HG02678 (cell line): ENCODE measurements at regions not wholly inside any gene's neighbourhood (a gene's known extent, or its start where the extent isn't known, plus 50 kb on each side); places are given as distances from the start of the nearest gene placed in this dataset.
"Not testable (repeated sequence)": the region's sequence is repeated elsewhere in the genome, so short reads cannot be mapped to it uniquely, and the experiment has no call there.

Experiments used
- ATAC-seq: cut with Tn5 transposase; IDR thresholded peaks from one replicate; pipeline ENCODE4 v1.9.1; 2021; ENCODE audit warnings: mild to moderate bottlenecking, moderate library complexity; ENCODE audit not compliant: unreplicated experiment

DNA sequence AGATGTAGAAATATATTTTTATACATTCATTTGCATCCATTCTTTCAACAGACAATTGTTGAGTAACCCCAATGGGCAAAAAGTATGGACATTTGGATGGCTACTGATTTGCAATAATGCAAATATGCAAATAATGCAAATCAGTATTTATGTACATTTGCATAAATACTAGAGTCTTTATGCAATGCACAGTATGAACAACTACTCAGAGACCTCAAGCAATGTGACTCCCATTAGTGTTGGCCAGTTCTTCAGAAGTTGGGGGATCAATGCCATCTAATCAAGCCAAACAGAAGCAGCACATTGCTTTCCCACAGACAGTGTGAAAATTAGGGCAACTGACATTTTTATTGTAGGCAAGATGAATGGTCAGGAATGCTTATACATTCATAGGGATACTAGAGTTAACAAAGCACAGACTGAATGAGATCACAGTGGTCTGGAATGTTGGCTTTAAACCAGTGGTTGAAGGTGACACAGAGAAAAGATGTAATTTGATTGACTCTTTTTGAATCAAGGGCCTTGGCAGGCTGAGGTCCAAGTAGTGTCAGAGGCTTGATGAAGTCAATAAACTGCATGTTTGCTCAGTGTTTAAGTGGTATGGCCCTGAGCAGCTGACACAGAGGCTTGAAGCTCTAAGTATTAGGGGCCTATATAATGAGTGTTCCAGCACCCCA, 256.6 kb downstream of the CTH start:
- ATAC-seq = no peak

DNA sequence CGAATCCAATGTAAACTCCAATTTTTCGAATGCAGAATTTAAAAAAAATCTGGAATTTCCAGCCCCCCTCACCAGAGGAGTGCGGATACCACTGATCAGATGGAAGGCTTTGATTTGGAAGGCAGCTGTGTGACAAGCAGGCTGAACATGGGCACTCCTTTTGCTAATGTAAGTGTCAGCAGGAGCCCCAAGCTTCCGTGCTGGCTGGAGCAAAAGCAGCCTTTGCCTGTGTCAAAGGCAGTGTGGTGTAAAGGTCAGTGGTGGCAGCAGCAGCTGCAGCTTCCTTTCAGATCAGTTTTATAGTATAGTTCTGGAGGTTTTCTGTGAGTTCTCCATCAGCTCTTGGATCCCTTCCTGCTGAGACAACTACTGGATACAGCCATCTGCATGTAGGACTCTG, 259.9 kb downstream of the CTH start:
- no peak for ATAC-seq

DNA sequence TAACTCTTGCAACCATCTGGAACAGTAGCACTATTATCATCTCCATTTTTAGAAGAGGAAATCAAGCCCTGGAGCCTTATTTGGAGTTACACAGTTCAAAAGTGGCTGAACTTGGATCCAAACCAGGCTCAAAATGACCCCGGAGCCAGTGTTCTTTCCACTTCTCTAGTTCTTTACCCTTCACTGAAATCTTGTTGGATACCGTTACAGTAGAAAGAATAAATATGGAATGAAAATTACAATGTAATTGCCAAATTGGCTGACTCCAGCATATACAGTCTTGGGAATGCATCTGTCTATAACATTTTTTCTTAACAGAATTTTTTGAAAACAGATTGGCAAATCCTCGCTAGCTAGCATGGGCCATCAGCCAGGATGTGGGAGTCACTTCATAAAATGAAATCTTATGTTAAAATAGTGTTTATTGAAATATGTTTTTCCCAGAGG, 261.4 kb downstream of the CTH start:
- no peak for ATAC-seq

DNA sequence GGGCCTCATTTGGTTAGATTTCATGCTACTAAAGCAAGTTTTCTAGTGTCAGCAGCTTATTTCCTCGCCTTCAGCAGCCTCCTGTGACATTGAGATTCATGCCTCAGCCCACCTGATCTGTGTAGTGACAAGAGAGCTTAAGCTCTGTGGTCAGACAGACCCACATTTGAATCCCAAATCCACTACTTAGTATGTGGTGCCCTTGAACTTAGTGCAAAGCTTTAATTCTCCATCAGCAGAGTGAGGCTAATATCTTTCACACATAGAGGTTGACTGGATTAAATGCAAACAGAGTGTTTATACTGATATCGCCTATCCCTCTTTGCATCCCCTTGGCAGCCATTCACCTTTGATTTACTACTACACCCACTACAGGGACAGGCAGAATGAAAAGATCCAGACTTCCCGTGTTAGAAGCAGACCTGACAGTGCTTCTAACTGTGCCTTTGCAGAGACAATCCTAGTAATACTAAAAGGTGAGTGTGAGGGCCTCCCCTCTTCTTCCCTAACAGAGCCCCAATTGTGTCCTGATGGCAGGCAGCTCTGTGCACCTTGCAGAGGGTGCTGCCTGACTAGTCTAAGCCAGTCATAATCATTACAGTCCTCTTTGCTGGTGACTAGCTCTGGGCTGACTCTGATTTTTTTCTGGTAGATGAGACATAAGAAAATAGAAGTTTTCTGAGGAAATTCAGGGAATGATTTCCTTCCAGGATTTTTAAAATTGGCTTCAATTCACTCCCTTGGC, 264.0 kb downstream of the CTH start:
- ATAC-seq = no peak

DNA sequence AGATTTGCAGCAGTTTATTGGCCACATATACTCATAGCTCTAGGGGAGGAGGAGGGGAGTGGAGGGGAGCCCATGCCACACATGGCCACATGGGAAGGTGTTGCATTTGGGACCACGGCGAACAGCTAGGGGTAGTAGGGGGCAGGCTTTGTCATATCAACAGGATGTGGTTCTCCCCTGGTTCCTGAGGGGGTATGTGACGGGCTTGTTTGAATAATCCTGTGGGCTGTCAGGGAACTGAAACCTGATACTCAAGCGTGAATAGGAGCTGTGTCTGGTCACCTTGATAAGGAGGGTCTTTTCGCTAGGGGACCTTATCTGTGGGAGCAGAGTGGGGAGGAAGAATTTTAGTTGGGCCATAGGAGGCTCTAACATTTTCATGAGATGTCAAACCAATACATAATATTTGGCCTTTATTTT, 264.7 kb downstream of the CTH start:
- ATAC-seq = peak; percentile 62

DNA sequence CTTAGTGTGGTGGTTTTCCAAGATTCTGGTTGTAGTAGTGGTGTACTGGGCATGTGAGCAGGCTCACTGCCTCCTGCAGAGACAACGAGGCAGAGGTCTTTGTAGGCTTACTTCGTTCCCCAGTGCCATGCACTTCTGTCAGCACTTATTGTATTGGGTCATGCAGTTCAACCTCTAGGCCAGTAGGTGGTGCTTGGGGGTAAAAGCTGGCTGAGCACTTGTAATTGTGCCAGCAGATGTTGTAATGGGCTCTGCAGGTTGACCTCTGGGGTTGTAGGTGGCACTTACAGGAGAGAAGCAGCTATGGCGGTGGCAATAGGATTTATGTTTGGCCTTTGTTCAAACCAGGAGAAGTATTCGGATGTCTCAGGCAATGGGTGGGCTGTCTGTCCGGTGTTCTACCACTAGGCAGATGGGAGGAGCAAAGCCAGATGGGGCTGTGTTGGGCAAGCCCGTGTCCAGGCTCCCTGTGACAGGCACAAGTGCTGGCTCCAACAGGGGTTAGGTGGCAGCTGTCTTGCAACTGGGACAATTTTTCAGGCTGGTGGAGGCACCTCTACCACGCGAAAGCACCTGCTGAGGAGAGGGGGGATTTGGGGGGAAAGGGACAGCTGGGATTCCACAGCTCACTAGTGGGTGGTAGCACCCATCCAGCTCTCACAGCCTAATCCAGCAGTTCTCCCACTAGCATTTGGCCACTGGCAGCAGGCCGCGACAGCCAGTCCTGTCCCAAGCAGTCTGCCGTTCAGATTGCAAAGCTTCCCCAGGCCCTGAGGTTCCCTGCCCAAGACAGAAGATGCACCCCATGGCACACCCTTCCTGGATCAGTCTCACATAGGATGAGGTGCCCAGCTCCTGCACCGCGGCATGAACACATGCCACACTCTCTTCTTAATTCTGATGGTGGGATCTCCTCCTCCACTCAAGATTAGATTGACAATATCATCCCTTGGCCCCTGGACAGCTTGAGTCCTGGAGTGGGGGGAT, 274.5 kb downstream of the CTH start:
- ATAC-seq = peak; percentile 98

DNA sequence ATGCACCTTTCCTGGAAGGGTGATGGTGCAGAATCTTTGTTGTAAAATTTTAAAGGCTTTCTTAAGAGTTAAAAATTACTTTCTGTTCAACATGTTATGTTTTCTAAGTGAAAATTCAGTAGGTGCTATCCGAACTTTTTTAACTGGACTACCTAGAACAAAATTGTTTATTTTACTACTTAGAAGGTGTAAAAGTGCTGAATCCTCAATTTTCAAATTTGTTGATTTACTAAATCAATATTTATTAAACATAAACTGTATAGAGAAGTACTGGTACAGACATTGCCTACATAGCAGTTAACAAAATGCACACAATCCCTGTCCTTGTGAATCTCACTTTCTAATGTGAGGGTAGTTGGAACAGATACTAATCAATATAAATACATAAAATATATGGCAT, 277.5 kb downstream of the CTH start:
- ATAC-seq = no peak

DNA sequence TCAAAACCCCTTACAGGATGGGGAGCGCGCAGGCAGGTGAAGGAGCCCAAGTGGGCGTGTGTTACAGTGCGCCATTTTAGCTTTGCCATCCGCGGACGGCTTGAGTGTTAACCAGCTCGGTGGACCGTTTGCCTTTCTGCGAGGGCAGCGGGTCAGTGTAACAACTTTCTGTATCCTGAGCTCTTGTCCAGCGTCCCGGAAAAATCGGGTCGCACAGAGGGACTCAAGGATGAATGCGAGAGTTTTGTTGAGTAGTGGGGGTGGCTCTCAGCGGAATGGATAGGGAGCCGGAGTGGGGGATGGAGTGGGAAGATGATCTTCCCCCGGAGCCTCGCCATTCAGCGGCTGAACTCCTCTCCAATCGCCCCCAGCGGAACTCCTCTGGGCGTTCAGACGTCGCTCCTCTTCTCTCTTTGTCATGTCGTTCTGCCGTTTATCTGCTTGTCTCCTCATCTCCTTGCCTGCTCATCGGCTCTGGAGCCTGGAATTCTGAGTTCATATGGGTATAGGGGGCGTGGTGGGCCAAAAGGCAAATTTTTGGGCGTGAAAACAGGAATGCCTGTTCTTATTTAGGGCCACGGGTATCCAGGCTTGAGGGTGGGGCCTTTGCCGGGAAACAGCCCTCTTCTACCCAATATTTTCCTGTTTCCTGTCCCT, 295.4 kb downstream of the CTH start:
- no peak for ATAC-seq

DNA sequence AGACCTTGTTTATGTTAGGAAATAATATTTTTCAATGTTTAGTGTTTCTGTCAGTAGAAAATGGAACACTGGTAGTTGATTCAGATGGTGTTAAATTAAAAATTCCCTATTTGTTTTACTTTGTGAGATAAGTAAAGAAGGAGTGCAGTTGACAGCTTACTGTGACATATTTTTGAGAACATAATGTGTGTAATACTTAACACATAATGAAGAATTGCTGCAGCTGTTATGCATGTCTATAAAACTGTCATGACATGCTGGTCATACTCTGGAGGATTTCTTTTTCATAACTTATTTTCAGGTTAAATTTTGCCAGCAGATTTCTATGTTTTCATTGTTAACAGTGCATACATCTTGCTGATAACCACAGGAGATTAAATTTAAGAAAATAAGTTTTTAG, 296.1 kb downstream of the CTH start:
- no peak for ATAC-seq

DNA sequence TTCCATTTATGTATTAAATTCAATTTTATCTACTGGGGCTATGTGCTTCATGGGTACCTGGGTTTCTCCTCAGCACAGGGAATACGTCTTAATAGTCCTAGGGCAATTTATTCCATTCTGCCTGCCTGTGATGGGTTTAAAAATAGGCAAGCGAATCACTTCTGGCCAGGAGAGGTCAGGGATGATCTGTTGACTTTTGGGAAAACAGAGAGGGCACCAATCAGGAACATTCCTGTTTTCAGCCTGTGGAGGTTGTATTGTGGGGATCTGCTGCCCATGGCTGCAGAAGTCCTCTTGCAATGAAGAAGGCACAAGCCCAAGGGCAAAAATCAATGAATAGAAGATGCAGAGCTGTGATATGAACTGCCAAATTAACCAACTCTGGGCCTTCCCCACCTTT, 303.1 kb downstream of the CTH start:
- no peak for ATAC-seq

DNA sequence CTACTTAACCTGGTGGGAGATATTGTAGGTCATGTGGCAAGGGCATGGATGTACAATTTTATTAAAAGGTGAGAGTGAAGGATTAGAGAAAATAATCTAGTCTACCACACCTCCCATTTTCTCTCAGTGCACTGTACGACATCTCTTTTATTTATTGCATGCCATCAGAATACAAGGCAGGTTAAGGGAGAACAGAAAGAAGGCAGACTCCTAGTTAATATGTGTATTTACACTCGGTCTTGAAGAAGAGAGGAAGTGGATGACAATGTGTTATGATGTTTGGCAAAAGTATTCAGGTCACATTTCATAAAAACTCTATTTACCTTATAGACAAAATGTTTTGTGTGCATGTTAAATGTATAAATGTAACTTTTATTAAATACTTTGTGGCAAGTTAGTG, 306.1 kb downstream of the CTH start:
- no peak for ATAC-seq

DNA sequence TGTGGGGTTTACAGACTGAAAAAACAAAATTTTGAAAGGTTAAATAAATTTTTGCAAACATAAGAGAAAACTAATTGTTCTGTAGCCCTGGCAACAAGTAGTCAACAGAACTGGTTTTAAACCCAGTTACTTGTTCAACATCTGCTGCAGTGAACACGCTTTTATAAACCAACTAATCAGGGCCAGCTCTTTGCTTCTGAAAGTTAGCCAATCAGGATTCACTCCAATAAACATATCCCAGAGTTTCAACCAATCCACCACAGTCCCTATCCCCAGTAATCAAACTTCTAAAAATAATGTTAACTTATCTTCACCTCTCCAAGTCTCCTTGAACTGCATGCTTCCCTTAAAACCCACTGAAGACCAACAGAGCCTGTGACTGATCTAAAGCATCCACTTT, 306.6 kb downstream of the CTH start:
- no peak for ATAC-seq

DNA sequence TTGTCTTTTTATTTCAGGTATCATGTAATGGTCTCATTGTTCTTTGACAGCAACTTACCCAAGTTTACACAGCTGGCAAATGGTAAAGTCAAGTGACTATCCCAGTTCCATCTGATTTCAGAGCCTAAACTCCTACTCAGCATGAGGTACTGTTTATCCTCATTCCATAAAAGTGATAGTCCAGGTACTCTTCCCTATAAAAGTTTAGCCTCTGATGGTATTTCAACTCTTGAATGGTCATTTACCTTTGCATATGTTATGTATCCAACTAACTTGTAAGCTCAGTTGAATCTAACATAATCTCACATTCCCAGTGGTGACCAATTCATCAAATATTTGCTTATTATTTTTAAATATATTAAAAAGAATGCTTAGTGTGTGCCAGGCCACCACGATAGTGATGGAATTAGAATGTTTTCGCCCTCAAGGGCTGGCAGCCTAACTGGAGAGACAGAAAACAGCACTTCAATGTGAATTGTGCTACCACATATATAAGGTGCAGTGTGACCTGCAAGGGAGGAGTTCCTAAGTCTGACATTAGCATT, 307.1 kb downstream of the CTH start:
- no peak for ATAC-seq

DNA sequence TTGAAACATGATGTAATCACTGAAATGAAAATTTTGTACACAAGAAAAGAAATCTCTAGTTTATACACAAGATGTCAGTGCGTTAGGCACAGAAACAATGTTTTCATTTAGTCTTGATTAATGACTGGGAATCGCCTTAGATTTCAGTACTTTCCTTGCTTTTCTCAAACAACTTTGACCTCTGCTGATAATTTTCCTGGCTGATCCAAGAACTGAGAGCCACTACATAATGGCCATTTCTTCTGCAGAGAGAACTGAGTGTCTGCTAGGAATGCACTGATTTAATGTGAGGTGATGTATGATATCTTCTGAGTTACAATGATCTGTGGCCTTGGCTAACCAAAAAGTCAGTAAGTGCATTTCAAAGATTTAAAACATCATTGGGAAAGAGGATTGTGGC, 308.1 kb downstream of the CTH start:
- ATAC-seq = no peak

DNA sequence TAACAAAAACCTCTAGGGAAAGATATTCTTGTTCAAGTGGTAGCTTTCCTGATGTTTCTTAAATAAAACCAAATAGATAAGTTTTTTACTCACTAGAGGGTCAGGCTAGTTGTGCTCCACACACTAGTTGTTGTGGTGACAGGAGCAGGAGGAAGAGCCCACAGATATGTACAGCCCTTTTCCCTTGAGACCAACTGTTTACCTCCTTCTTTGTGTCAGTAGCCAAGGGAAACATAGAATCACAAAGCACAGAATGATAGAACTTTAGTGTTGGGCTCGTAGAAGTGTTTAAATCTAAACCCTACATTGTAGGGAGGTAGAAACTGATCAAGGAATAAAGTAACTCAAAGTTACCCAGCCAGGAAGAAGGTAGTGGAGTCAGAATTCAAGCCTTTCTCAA, 309.0 kb downstream of the CTH start:
- no peak for ATAC-seq

DNA sequence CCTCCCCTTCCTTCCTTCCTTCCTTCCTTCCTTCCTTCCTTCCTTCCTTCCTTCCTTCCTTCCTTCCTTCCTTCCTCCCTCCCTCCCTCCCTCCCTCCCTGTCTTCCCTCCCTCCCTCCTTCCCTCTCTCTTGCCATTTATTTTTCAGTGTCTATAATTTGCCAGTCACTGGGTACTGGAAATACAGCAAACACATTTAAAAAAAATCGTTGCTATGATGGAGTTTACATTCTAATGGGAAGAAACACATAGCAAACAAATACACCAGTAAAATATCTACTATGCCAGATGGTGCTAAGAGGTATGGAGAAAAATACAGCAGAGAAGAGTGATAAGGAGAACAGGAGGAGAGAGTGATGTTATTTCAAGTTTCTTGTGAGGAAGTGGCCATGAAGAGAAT, 309.5 kb downstream of the CTH start:
- no peak for ATAC-seq

DNA sequence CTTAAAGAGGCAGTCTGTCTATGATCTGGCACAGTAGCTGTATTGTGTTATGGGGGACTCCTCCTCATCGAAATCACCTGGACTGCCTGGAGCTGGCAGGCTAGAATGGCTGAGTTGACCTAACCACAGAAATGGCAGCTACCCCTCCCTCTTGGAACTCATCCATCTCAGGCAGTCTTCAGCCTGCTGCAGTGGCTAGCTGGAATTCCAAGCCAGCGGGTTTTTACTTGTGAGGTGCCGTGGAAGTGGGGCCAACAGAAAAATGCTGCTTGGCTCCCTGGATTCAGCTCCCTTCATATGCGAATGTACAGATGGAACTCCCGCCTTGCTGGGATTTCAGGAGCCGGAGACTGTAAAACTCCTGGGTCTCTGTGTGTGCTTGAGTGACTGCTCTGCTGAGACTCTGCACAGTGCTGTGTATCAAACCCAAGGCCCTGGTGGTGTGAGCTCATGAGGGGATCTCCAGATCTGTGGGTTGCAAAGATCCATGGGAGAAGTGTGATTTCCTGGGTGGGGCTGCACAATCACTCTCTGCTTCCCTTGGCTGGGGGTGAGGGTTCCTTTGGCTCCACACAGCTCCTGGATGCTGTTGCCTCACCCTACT, 316.9 kb downstream of the CTH start:
- ATAC-seq = no peak

DNA sequence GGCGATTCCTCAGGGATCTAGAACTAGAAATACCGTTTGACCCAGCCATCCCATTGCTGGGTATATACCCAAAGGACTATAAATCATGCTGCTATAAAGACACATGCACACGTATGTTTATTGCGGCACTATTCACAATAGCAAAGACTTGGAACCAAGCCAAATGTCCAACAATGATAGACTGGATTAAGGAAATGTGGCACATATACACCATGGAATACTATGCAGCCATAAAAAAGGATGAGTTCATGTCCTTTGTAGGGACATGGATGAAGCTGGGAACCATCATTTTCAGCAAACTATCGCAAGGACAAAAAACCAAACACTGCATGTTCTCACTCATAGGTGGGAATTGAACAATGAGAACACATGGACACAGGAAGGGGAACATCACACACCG, 311.1 kb downstream of the PTGER3 start:
- ATAC-seq = not testable (repeated sequence)

DNA sequence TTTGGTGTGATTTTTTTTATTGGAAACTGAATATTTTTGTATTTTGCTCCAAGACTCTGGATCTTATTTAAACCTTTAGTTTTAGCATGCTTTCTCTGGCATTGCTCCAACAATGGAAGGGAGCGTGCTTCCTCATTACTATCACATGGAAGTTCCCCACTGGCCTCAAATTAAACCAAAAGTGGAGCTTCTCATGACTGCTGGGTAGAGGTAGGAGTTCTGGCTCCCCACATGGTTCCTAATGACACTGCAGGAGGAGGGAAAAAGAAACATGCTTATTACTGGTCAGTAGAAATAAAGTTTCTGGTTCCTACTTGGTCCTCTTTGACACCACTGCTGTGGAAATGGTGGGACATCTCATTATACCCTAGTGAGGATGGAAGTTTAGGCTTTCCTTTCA, 310.5 kb downstream of the PTGER3 start:
- ATAC-seq = no peak

DNA sequence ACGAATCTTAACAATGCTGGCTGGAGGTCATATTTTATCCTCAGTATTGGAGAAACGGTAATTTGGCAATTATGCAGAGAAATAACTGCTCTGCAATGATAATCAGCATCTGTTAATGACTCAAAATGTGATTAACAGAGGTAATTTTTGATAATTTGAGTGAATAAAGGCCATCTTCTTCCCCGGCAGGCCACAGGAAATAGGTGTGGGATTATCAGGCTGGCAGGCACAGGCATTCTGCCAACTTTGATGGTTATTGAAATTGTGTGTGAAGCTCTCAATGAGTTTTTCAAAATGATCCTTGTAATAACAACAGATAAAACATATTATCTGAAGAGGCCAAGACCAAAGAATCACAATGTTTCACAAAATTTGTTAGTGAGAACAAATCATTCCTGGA, 309.0 kb downstream of the PTGER3 start:
- no peak for ATAC-seq
